Keratinocyte (primary cell): ENCODE measurements at regions not wholly inside any gene's neighbourhood (a gene's known extent, or its start where the extent isn't known, plus 50 kb on each side); places are given as distances from the start of the nearest gene placed in this dataset.

ENCODE experiments used
- CTCF ChIP-seq, 3 experiments: IDR thresholded peaks in 1 of 3; conservative IDR thresholded peaks in 1 of 3; optimal IDR thresholded peaks in 1 of 3; 2 replicates in 2 of 3; 3 replicates in 1 of 3; pipeline versions ENCODE3 to v1.5.1; 2011; ENCODE audit warnings: low read length in 3 of 3, mild to moderate bottlenecking in 3 of 3, moderate library complexity in 2 of 3, control low read depth in 1 of 3, inconsistent platforms in 1 of 3; ENCODE audit not compliant: insufficient read depth in 2 of 3; ENCODE audit errors: extremely low read depth in 1 of 3
- EZH2 ChIP-seq: IDR thresholded peaks from one replicate; pipeline ENCODE4 v1.6.1; 2012; ENCODE audit warnings: inconsistent platforms, mild to moderate bottlenecking, low read length, moderate library complexity

GRCh38 chr13:91278888-91279287 lies 68.6 kb upstream of the MIR17HG start:
- no peak for TF ChIP-seq CTCF (optimal IDR thresholded peaks at IDR 0.05 in 1 of 3, IDR thresholded peaks at IDR 0.05 in 1 of 3, conservative IDR thresholded peaks at IDR 0.05 in 1 of 3; ENCODE audit: extremely low read depth in 1 of 3, insufficient read depth in 2 of 3, low read length in 3 of 3)
- TF ChIP-seq EZH2: no peak
